Cerebellar cortex (tissue), 1 donor: ENCODE measurements at regions not wholly inside any gene's neighbourhood (a gene's known extent, or its start where the extent isn't known, plus 50 kb on each side); places are given as distances from the start of the nearest gene placed in this dataset.

ENCODE experiments used
- DNase-seq: peaks from one replicate; pipeline ENCODE4 v3.0.0-alpha.2; 2015; ENCODE audit warnings: low spot score

DNA sequence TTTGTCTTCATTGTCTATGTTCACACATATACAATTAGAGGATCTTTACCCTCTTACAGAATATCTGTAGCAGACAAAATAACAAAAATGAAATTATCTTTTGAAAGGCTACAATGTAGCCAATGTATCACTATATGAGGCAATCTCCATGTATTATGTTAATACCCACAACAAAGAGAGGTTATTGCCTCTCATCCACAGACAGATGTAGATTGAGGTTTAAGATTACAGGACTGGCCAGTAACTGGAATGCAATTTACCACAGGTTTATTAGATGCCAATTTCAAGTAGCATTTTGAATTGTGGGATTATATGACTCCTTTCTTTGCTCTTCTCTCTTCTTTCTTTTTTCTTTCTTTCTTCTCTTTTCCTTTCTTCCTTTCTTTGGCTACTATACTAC lies 242.6 kb downstream of the ANKRD50 start:
- no peak for DNase-seq

DNA sequence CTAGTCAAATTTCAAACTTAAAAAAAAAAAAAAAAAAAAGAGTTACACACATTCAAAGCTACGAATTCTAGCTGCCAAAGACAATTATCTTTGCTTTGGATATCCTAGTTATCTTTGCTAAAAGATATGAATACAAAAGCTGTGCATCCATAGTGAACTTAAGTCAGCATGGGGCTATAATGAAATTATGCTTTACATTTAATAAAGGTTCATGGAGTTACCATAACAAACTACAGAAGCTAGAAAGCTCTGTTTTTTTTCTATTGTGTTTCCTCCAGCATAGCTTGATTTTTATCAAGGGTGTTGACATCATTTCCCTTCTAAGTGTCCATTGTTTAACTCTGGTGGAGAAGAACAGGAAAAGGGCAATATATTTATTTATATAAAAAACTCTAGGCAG lies 234.1 kb downstream of the ANKRD50 start:
- no peak for DNase-seq

DNA sequence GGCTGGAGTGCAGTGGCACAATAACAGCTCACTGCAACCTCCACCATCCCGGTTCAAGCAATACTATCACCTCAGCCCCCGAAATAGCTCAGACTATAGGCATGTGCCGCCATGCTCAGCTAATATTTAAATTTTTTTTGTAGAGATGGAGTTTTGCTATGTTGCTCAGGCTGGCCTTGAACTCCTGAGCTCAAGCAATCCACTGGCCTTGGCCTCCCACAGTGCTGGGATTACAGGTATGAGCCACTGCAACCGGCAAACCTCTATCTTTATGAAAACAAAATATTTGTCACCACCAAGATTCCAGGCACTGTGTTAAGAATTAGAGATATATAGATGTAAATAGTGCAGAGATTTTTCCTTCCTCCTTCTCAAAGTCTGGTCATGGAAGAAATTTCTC lies 232.5 kb downstream of the ANKRD50 start:
- no peak for DNase-seq

DNA sequence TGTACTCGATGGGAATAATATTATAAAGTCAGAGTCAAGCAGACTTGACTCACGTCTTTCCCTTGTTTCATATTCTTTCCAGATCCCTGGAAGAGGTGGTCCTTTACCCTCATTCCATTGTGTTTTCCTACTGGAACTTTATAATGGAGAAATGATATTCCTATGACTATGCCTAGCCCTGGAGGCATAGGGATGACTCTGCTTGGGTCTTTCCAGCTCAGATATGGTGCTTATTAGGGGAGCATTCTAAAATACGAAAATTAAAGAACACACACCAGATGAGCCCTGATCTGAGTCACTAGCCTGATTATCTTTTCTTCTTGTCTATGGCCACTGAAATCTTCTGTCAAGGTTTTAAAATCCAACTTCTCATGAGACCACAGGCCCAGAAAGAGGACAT lies 231.4 kb downstream of the ANKRD50 start:
- DNase-seq = no peak

DNA sequence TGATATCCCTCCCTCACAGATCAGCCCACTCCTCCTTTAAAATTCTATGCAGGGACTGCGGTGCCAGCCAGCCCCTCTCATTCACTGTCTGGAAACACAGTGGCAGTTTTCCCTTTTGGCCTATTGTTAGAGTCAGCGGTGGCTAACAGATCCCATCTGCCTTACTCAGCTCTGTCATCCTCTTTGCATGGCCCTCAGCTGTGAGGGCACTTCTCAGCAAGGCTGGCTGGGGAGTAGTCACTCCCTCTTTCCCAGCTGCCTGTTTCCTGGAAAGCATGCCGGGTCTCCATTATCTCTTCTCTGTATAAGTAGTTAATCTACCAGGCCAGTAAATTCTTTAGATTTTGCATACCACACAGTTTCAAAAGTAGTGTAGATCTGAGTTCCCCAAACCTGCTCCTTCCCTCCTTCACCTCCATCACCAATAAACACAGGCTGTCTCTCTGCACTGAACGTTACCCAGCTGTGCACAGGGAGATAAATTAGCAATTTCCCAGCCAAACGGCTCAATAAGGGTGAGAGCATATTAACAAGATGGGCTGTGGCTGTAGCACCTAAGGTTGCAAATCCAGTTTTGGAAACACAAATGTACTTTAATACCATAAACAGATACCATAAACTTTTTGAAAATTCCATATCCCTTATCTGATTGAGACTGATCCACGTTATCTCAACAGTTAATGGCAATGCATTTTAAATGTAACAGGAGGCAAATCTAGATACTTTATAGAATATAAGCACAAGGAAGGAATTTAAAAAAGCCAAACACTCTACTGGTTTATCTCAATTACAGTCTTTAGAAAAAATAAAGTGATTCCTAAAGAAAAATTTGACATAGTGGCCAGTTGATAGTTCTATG lies 229.3 kb downstream of the ANKRD50 start:
- no peak for DNase-seq

DNA sequence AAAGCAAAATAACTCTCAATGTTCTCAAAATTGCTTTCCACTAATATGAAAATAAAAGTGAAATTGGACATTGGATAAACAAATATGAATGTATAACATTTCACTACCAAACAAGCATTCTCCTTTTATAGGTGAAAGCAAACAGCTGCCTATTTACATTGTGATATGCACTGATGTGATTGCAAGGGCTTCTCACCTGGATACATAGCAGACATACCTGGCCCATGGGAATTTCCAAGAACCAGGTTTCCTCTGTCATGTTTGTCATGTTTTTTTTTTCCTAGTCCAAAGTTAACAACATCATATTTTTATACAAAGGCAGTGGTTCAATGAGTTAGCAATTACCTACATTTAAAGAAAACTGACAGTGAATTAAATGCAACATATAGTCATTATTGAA lies 228.5 kb downstream of the ANKRD50 start:
- DNase-seq = no peak

DNA sequence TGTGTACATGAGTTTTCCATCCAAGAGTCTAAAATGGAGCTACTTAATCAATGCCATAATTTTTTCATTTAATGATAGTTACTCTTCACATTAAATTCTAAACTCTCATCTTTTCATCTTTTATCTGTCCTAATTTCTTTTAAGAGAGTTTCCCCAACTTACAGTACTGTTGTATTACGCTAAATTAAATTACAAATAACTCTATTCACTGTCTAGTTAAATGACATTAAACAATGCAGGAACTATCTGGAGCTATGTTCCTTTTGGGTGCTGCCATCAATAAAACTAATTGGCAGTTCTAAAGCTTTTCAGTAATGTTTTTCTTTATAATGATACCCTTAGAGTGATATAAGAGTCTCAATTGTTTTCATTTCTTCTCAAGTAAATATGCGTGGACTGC lies 227.6 kb downstream of the ANKRD50 start:
- no peak for DNase-seq

DNA sequence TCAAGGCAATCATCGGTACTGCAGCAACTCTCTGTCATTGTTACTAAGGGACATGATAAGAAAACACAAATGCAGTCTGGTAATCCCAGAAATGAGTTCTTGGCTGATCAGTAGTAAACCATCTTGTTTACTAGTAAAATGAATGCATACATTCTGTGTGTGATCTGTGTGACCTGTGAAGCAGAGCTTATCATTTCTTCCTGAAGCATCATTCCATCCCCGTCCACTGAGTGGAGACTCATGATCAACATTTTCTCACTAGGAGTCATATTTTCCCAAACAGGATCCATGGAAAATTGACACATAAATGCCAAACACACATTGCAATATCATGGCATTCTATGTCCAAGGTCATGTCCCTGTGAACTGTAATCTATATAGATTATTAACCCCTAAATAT lies 226.1 kb downstream of the ANKRD50 start:
- DNase-seq = no peak

DNA sequence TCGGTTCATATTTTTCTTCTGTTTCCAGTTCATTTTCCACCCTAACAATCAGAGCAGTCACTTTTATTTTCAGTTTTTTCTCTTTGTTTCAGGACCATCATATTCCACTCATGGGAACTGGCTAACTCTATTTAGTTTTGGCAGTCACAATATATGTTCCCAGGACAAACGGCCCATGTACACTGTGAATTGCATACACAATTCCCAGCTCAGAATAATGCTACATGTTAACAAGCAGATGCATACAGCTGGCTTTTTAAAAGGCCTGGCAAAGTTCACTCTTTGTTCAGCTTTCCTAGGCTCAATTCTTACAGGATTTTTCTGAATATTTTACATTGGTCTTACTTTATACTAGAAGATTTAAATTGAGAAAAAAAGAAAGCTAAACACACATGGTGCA lies 224.9 kb downstream of the ANKRD50 start:
- DNase-seq = no peak

DNA sequence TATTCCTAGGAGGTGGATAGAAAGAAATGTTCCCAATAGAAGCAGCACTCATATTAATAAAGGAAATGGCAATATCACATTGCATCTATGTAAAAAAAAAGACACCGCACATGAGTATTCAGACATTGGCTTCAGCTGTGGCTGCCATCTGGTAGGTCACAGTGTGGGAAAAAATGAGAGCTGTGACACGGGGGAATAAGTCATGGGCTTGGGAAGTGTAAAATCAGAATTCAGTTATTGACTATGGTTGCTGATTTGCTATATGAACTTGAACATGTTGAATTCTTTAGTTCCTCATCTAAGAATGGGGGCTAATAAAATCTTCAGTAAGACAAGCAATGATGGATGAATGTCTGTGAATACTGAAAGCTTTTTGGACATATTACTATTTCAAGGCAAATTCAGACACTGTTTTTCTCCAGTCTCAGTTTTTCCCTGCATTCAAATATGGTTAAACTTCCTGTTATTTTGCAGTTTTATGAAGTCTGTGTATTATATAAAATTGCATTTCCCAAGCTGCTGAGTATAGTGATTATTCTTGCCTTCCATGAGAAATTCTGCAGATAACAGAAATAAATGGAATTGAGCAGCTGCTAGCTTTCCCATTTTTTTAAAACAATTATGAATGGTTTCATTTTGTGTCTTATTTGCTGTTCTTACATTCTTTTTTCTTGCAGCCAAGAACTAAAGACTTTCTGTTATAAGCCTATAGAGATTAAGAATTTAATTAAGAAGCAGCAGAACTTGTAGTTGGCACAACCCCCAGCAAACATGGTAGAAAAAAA lies 221.0 kb downstream of the ANKRD50 start:
- no peak for DNase-seq

DNA sequence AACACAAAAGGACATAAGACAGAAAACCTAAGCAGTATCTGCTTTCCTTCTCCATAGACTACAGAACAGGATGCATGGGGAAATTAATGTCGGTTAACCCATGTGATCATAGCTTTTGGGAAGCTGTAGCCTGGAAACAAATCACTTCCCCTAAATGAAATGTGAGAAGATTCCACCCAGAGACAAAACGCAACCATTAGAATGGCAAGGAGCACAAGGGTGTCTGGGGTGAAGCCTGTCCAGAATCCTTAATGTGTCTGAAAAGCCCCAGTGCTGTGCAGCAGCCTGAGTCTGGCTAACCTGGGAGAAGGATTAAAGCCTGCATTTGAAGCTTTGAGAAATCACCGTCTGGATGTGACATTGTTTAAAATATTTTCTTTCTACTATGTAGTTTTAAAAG lies 213.3 kb downstream of the ANKRD50 start:
- DNase-seq = no peak

DNA sequence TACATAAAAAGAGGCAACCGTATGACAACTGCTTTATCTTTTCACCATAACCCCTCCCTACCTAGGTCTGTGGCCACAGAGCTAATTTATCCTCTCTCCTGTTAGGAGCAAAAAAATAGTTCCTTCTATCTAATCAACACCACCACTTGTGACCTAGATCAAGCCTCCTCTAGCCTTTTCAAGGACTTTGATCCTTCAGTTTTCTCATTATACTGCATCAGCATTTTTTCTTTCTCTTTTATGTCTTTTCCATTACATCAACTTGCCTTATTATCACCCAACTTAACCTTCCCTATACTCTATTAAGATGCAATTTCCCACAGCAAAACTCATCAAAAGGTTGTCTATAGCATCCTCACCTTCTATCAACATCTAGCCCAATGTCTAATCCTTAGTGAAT lies 211.0 kb downstream of the ANKRD50 start:
- no peak for DNase-seq

DNA sequence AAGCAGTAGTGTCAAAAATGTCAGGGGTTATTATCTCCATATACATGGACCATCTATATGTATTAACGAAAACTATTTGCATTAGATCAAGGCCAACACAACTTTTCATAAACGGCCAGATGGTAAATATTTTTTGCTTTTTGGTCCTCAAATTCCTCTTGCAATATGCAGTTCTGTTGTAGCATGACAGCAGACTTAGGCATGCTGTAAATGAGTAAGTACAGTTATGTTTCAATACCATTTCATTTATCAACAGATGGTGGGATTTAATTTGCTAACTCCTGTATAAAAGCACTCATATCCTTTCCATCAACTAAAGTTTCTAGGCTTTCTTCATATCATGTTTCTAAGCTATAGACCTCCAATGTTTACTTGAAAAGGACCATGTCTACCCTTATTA lies 208.1 kb downstream of the ANKRD50 start:
- no peak for DNase-seq

DNA sequence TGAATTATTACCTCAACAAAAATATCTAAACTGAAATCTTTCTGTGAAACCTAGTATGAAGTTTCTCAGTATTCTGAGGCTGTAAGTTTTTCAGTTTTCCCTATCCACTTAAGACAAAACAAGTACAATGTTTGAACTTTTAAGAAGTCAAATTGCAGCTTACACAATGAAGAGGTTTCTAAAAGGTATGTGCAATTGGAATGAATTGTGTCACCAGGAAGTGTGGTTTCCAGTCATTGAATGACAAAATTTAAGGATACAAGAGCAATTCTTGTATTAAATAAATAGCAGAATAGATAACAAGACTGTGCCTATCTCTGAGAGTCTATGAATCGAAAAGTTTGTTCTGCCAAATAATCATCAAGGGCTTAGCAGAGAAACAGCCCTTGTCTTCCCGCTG lies 207.3 kb downstream of the ANKRD50 start:
- no peak for DNase-seq

DNA sequence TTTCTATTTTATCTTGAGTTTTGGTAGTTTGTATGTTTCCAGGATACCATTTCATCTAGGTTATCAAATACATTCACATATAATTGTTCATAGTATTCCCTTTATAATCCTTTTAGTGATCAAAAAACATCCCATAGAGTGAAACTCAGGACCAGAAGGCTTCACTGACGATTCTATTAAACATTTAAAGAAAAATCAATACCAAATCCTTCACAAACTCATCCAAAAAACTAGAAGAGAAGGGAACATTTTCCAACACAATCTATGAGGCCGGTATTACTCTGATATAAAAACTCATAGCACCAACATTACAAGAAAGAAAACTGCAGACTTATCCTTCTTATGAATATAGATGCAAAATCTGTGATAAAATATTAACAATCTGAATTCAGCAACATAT lies 203.4 kb downstream of the ANKRD50 start:
- no peak for DNase-seq

DNA sequence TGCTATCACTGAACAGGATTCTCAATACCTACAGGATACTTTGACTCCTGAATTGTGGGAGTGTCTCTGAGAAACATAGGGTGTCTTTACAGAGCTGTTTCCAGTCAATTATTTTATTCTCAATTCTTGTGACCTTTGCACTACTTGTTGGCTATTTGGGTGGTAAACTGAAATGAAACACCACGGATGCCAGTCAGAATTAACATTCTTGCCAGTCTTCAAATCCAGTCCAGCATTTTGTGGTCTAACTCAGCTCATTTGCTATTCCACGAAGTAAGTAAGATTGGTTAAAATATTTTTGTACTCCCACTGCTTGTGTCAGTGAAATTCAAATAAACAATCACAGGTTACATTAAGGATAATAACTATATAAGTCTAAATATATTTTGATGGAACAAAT lies 197.9 kb downstream of the ANKRD50 start:
- no peak for DNase-seq

DNA sequence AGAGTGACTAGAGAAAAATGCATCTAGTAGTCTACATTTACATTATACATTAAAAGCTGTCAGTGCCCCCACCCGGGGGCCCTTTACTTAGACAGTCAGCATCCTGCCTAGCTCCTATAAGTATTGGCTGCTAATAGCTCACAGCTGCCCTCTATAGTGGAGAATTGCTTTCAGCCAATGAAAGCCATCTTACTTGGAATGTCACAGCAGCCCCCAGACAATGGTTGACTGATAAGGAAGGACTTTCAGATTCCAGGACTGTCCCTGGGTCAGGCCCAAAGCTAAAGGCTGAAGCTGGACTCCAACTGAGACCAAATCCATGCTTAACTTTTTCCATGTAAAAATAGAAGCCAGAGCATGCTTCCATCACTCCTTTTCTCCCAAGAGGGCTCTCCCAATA lies 196.9 kb downstream of the ANKRD50 start:
- DNase-seq = no peak

DNA sequence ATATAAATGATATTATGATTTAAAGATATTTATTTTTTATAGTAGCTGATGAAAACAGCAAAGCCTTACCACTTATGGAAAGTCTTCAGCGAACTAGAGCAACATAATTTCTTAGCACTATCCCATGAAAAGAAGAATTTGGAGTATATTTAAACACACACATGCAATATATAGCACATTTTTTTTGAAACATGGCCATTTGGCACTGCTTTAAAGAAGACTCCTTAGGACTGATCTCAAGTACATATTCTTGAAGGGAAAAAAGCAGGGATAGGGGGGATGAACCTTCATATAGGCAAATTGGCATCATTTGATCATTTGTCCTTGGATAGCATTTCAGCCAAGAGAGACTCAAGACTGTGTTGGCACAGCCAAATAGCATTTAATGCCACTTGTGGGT lies 193.3 kb downstream of the ANKRD50 start:
- DNase-seq = no peak

DNA sequence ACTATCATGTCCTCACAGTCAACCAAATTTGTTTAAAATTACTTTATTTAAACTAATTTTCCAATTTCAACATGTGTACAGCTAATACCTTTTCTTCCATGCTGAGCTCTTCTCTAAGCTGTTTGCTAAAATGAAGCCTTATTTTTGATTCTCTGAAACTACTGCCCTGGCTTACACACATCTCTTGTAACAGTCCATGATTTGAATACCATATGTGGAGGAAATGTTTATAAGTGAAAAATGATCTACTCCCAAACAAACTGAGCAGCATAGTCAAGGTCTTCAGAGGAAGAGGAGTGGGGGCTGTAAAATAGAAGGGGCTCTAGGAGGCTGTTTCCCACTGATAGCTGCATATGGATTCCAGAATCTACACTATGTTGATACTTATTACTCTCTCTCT lies 188.7 kb downstream of the ANKRD50 start:
- DNase-seq = no peak

DNA sequence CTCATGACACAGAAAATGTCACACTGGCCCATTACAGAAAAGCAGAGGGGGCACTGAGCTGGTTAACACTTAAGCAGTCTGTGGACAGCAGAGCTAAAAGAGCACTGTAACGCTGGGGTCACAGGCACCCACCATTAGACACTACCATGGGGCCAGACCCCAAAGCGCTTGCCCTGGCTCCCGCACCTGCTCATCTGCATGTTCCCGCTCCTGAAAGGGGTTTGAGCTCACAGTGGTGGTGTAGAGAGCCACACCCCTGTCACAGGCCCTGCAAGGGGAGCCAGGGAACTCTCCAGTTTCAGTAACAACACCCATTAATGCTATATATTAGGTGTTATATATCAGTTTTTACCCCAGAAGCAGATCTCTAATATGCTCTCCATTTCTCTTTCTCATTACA lies 187.0 kb downstream of the ANKRD50 start:
- no peak for DNase-seq

DNA sequence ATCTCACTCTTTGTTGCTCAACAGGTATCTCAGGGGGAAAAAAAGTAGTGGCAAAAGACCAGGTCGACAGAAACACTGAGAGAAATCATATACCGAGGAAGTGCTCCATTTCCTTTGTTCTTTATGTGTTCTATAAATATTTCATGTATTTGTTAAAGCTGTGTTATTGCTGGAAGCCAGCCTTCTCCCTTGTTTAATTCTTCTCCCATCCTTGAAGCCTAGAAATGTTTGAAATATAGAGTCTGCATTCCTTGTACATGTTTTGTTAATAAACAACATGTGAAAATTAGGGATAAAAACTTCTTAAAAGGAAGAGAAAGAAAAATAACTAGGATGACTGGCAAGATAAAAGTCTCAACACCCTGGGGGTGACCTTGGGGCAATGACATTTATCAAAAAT lies 186.2 kb downstream of the ANKRD50 start:
- no peak for DNase-seq

DNA sequence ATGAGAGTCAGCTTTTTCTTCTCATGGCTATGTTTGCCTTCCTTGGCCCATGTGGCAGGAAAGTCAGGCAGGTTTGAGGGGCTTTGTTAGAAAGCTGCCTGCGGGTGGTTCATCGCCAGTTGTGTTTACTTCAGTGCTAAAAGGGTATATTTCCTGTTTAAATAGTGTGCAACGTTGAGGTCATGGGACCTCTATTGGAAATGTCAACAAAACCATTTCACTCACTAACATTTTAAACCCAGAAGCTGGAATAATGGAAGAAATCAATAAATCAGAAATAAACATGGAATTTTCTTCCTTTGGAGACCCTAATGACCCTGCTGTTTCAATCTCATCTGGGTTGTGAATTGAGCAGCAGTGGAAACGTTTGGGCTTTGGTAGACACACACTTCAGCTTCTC lies 185.8 kb downstream of the ANKRD50 start:
- DNase-seq = no peak

DNA sequence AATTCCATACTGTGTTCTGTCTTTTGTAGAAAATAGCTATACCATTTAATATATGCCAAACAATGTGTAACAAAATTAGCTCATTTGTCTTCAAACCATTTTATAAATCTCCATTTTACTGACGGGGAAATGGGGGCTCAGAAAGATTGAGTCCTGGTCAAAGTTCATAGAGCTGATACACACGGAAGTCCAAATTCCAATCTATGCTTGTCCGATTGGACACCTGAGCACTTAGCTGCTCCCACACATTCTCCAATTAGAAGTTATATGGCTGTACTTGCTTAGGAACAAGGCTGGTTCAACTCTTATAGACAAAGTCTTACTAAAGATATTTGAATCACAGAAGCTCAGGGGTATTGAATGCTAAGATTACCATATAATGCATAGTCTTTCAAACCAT lies 185.2 kb downstream of the ANKRD50 start:
- no peak for DNase-seq

DNA sequence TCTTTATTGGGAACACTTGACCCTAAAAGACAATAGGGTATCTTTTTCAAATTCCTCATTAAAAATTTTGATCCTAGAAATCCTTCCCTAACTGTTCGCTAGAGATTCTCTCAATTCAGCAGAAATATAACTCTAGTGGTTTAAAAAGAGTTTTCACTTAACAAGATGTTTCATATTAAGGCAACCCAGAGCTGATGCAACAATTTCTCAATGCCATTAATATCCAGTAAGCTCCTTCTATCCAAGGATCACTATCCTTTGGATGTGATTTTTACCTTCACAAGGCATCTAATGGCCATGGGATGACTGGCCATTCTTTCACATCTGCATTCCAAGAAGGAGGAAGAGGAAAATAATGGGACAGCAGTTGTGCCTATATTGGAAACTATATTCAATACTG lies 183.4 kb downstream of the ANKRD50 start:
- DNase-seq = no peak
